ENCODE measurements at regions not wholly inside any gene's neighbourhood (a gene's known extent, or its start where the extent isn't known, plus 50 kb on each side); places are given as distances from the start of the nearest gene placed in this dataset.

DNA sequence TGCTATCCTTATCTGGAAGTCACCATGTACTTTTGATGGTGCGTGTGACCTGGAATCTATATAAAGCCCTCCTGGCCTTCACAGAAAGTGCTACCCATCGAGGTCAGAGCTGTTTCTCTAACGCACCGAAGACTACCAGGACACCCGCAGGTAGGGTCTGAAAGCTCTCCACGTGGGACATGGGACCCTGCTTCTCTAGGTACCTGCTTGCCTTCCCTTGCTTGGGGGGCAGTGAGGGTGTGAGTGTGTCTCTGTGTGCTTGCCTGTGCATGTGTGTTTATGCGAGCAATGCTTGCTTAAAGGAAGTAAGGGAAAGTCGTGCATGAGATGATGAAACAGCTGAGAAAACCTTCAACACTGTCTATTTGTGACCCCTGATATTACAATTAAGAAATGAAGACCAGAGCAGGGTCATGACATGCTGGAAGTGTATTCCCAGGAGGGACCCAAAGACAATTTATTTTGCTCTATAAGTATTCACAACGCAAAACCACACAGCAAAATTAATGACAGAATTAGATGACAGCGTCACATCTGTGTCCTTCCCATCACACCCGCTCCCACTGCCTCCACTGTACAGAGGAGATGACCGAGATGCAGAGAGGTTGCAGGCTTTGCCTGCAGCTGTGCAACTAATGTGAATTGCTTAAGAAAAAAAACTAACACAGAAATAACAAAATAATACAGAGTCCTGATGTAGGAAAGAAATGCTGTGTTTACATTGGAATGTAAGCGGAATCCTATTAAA, 76.4 kb upstream of the HELT start:
- no peaks in the 10 kb centered on the region for H3K4me1 ChIP-seq
- H3K4me3 ChIP-seq = no peak overlapping the region
- H3K36me3 ChIP-seq = no peaks in the 10 kb centered on the region
- H3K9me3 ChIP-seq = no peaks in the 10 kb centered on the region
- TF ChIP-seq, protein P1, sequence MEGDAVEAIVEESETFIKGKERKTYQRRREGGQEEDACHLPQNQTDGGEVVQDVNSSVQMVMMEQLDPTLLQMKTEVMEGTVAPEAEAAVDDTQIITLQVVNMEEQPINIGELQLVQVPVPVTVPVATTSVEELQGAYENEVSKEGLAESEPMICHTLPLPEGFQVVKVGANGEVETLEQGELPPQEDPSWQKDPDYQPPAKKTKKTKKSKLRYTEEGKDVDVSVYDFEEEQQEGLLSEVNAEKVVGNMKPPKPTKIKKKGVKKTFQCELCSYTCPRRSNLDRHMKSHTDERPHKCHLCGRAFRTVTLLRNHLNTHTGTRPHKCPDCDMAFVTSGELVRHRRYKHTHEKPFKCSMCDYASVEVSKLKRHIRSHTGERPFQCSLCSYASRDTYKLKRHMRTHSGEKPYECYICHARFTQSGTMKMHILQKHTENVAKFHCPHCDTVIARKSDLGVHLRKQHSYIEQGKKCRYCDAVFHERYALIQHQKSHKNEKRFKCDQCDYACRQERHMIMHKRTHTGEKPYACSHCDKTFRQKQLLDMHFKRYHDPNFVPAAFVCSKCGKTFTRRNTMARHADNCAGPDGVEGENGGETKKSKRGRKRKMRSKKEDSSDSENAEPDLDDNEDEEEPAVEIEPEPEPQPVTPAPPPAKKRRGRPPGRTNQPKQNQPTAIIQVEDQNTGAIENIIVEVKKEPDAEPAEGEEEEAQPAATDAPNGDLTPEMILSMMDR (IDR thresholded peaks at IDR 0.05) = no peak
- TF ChIP-seq POLR2A (IDR thresholded peaks at IDR 0.05) = no peak
- no peaks in the 10 kb centered on the region for H3K27me3 ChIP-seq
- H3K27ac ChIP-seq = no peak overlapping the region
- DNase-seq = no peak
- intact Hi-C loops (cut with DNase I; ENCODE audit: low total_unique reads) = no loop called here

DNA sequence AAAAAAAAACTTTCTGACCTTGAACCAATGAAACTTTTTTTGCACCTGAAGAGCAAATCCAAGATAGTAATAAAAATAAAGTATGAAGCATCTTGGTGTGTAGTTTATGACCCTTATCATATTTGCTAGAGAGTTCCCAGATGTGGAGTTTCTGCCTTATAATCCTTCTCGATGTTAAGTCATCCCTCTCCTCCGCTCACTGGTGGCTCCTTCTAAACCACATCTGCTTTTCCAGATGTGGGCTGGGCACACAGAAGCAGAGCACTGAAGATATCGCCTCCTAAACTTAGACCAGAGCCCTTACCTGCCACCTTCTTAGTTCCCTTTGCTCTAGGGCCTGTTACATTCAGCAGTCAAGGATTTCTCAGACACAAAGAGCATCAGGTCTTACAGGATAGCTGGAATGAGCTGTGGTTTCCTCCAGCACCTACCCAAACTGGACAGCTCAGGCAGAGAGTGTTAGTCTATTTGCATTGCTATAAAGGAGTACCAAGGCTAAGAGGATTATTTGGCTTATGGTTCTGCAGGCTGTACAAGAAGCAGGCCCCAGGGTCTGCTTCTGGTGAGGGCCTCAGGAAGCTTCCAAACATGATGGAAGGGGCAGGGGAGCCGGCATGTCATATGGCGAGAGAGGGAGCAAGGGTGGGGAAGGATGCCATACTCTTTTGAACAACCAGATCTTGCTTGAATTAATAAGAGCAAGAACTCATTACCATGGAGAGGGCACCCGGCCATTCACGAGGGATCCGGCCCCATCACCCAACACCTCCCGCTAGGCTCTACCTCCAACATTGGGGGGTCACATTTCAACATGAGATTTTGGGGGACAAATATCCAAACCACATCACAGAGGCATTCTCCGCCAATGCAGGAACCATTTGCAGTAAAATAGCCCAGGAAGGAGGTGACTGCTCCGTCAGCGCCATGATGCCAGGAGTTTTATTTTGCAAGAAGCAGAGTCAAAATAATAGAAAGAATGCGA, 75.6 kb upstream of the HELT start:
- intact Hi-C loops (cut with DNase I; ENCODE audit: low total_unique reads) = no loop called here
- DNase-seq = no peak
- Histone ChIP-seq H3K27ac (no peak overlapping the region), H3K9me3 (no peaks in the 10 kb centered on the region), H3K27me3 (no peaks in the 10 kb centered on the region), H3K4me1 (no peaks in the 10 kb centered on the region), H3K36me3 (no peaks in the 10 kb centered on the region), H3K4me3 (no peak overlapping the region)
- TF ChIP-seq POLR2A (IDR thresholded peaks at IDR 0.05) = no peak
- TF ChIP-seq, protein P1 (IDR thresholded peaks at IDR 0.05) = no peak

GRCh38 chr4:184949020-184949419, 69.3 kb upstream of the HELT start:
- H3K4me1 ChIP-seq = no peaks in the 10 kb centered on the region
- no peaks in the 10 kb centered on the region for H3K27me3 ChIP-seq
- H3K27ac ChIP-seq = no peak overlapping the region
- intact Hi-C loops (cut with DNase I; ENCODE audit: low total_unique reads) = no loop called here
- DNase-seq = no peak
- H3K36me3 ChIP-seq = no peaks in the 10 kb centered on the region
- no peak overlapping the region for H3K4me3 ChIP-seq
- TF ChIP-seq POLR2A (IDR thresholded peaks at IDR 0.05) = no peak
- no peaks in the 10 kb centered on the region for H3K9me3 ChIP-seq

- no peaks in the 10 kb centered on the region for H3K9me3 ChIP-seq
- TF ChIP-seq, protein P1 (IDR thresholded peaks at IDR 0.05) = no peak
- TF ChIP-seq POLR2A (IDR thresholded peaks at IDR 0.05) = no peak
- no peak overlapping the region for H3K4me3 ChIP-seq
- no peaks in the 10 kb centered on the region for H3K36me3 ChIP-seq
- DNase-seq = no peak
- no peaks in the 10 kb centered on the region for H3K27me3 ChIP-seq
- intact Hi-C loops (cut with DNase I; ENCODE audit: low total_unique reads) = loop anchor here (10.0 kb wide), 1 partner anchor 795 kb away; no protein-coding TSS in a partner anchor
- no peak overlapping the region for H3K27ac ChIP-seq
- H3K4me1 ChIP-seq = no peaks in the 10 kb centered on the region
Measured at GRCh38 chr4:184950117-184950830, 68.0 kb upstream of the HELT start.

DNA sequence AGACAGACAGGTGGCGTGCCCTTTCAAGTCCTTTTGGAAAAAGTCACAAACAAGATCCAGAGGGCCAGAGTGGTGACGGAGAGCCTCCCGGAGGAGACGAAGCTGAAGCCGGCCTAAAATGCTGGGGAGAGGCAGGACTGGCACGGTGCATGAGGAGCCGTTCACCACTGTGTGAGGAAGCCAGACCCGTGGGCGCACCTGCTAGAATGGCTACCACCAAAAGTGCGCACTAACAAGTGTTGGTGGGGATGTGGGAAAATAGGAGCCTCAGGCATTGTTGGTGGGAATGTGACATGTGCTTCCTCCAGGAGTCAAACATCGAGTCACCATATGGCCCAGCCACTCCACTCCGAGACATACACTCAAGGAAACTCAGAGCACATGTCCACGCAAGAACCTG, 67.4 kb upstream of the HELT start:
- DNase-seq = no peak
- Histone ChIP-seq H3K27me3 (no peaks in the 10 kb centered on the region), H3K27ac (no peak overlapping the region), H3K36me3 (no peaks in the 10 kb centered on the region), H3K4me1 (no peaks in the 10 kb centered on the region), H3K4me3 (no peak overlapping the region), H3K9me3 (no peaks in the 10 kb centered on the region)
- TF ChIP-seq, protein P1 (IDR thresholded peaks at IDR 0.05) = no peak
- TF ChIP-seq POLR2A (IDR thresholded peaks at IDR 0.05) = no peak
- intact Hi-C loops (cut with DNase I; ENCODE audit: low total_unique reads) = loop anchor here (10.0 kb wide), 1 partner anchor 794 kb away; no protein-coding TSS in a partner anchor
